ENCODE measurements at regions not wholly inside any gene's neighbourhood (a gene's known extent, or its start where the extent isn't known, plus 50 kb on each side); places are given as distances from the start of the nearest gene placed in this dataset.

DNA sequence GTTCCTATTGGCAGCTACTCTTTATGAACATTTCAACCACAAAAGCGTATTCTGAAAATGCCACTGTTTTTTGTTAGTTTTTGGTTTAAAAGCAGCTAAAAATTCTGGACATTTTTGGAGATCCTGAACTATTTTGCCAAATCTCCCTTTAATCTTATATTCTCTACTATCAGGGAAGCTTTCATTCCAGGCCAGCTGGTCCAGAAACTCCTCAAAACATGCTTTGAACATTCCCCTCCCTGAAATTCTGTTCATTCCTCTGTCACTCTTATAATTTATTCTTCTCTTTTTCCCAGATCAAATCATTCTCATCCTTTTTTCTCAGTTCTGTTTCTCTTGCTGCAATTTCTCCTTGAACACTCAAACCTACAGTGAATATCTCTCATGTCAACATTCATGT lies 790.9 kb upstream of the ARGLU1 start:
- TF ChIP-seq EZH2phosphoT487 (IDR thresholded peaks at IDR 0.05; ENCODE audit: low read depth, severe bottlenecking, unreplicated experiment) = no peak
- TF ChIP-seq, protein P1, sequence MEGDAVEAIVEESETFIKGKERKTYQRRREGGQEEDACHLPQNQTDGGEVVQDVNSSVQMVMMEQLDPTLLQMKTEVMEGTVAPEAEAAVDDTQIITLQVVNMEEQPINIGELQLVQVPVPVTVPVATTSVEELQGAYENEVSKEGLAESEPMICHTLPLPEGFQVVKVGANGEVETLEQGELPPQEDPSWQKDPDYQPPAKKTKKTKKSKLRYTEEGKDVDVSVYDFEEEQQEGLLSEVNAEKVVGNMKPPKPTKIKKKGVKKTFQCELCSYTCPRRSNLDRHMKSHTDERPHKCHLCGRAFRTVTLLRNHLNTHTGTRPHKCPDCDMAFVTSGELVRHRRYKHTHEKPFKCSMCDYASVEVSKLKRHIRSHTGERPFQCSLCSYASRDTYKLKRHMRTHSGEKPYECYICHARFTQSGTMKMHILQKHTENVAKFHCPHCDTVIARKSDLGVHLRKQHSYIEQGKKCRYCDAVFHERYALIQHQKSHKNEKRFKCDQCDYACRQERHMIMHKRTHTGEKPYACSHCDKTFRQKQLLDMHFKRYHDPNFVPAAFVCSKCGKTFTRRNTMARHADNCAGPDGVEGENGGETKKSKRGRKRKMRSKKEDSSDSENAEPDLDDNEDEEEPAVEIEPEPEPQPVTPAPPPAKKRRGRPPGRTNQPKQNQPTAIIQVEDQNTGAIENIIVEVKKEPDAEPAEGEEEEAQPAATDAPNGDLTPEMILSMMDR (IDR thresholded peaks at IDR 0.05; ENCODE audit: poor library complexity) = no peak
- Histone ChIP-seq H3K4me3 (no peak overlapping the region), H3K4me1 (ENCODE audit: insufficient read depth) (peaks cover 5% of the 10 kb centered on the region), H3K27me3 (no peaks in the 10 kb centered on the region), H4K20me1 (ENCODE audit: insufficient read depth, poor library complexity, severe bottlenecking) (no peaks in the 10 kb centered on the region), H3K36me3 (replicated peaks; ENCODE audit: insufficient read depth, low read depth) (no peaks in the 10 kb centered on the region), H3K9me2 (replicated peaks; ENCODE audit: insufficient read depth) (no peaks in the 10 kb centered on the region), H3K27ac (no peak overlapping the region), H3K4me2 (no peak overlapping the region), H3K9me3 (ENCODE audit: low read depth) (no peaks in the 10 kb centered on the region), H2AFZ (no peak overlapping the region), H3K79me2 (no peaks in the 10 kb centered on the region)
- DNase-seq (ENCODE audit: low spot score) = no peak
- WGBS (ENCODE audit: low lambda C conversion rate, missing lambda C conversion rate) = 89% methylated on average over 1 of the region's 1 CpG

GRCh38 chr13:107351305-107351704 lies 783.4 kb upstream of the ARGLU1 start:
- Histone ChIP-seq H3K79me2 (no peaks in the 10 kb centered on the region), H3K9me2 (replicated peaks; ENCODE audit: insufficient read depth) (no peaks in the 10 kb centered on the region), H3K4me2 (peak overlapping the region; percentile 19), H3K27me3 (no peaks in the 10 kb centered on the region), H3K27ac (peak overlapping the region; percentile 60), H3K4me3 (no peak overlapping the region), H3K4me1 (ENCODE audit: insufficient read depth) (no peaks in the 10 kb centered on the region), H3K9me3 (ENCODE audit: low read depth) (no peaks in the 10 kb centered on the region), H2AFZ (no peak overlapping the region), H3K36me3 (replicated peaks; ENCODE audit: insufficient read depth, low read depth) (no peaks in the 10 kb centered on the region), H4K20me1 (ENCODE audit: insufficient read depth, poor library complexity, severe bottlenecking) (no peaks in the 10 kb centered on the region)
- no peak for TF ChIP-seq EZH2 (IDR thresholded peaks at IDR 0.05; ENCODE audit: borderline replicate concordance)
- no peak for TF ChIP-seq EZH2phosphoT487 (IDR thresholded peaks at IDR 0.05; ENCODE audit: low read depth, severe bottlenecking, unreplicated experiment)
- TF ChIP-seq, protein P1 (IDR thresholded peaks at IDR 0.05; ENCODE audit: poor library complexity) = no peak
- WGBS (ENCODE audit: low lambda C conversion rate, missing lambda C conversion rate) = 40% methylated on average over 8 of the region's 8 CpGs
- DNase-seq (ENCODE audit: low spot score) = peak; percentile 45

DNA sequence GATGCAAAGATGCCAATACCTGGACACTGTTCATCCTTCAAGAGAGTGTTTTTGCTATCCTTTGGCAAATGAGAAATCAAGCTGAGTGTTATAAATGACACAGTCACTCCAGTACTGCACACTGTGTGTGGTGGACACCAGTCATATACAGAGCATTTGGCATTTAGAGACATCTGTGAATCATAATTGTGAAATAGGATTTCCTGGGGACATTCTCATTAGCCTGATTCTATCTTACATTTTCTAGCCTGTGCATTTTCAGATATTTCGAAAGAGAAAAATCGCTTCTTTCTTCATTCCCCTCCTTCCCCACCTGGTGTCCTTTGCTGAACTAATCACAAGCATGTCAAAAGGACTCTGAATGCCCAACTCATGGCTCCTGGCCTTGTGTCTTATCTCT lies 781.0 kb upstream of the ARGLU1 start:
- no peaks in the 10 kb centered on the region for H3K4me1 ChIP-seq (ENCODE audit: insufficient read depth)
- H3K79me2 ChIP-seq = no peaks in the 10 kb centered on the region
- no peak overlapping the region for H3K4me3 ChIP-seq
- no peak for DNase-seq (ENCODE audit: low spot score)
- H4K20me1 ChIP-seq (ENCODE audit: insufficient read depth, poor library complexity, severe bottlenecking) = no peaks in the 10 kb centered on the region
- no peak overlapping the region for H2AFZ ChIP-seq
- no peaks in the 10 kb centered on the region for H3K36me3 ChIP-seq (replicated peaks; ENCODE audit: insufficient read depth, low read depth)
- H3K9me3 ChIP-seq (ENCODE audit: low read depth) = no peaks in the 10 kb centered on the region
- TF ChIP-seq, protein P1 (IDR thresholded peaks at IDR 0.05; ENCODE audit: poor library complexity) = no peak
- TF ChIP-seq EZH2phosphoT487 (IDR thresholded peaks at IDR 0.05; ENCODE audit: low read depth, severe bottlenecking, unreplicated experiment) = no peak
- TF ChIP-seq EZH2 (IDR thresholded peaks at IDR 0.05; ENCODE audit: borderline replicate concordance) = no peak
- 100% methylated on average over 2 of the region's 2 CpGs for WGBS (ENCODE audit: low lambda C conversion rate, missing lambda C conversion rate)
- H3K9me2 ChIP-seq (replicated peaks; ENCODE audit: insufficient read depth) = no peaks in the 10 kb centered on the region
- H3K4me2 ChIP-seq = no peak overlapping the region
- H3K27ac ChIP-seq = peak overlapping the region; percentile 18
- no peaks in the 10 kb centered on the region for H3K27me3 ChIP-seq

DNA sequence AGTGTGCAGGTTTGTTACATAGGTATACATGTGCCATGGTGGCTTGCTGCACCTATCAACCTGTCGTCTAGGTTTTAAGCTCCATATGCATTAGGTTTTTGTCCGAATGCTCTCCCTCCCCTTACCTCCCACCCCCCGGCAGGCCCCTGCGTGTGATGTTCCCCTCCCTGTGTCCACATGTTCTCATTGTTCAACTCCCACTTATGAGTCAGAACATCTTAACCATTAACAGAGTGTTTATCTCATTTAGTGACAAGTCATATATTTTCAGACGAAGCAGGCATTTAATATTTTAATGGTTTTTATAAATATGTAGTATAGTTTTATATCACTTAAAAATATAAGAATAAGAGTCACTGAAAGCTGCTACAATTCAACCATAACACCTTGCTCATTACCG lies 780.5 kb upstream of the ARGLU1 start:
- Histone ChIP-seq H3K27me3 (no peaks in the 10 kb centered on the region), H4K20me1 (ENCODE audit: insufficient read depth, poor library complexity, severe bottlenecking) (no peaks in the 10 kb centered on the region), H3K79me2 (no peaks in the 10 kb centered on the region), H3K36me3 (replicated peaks; ENCODE audit: insufficient read depth, low read depth) (no peaks in the 10 kb centered on the region), H2AFZ (no peak overlapping the region), H3K27ac (no peak overlapping the region), H3K4me2 (no peak overlapping the region), H3K9me3 (ENCODE audit: low read depth) (no peaks in the 10 kb centered on the region), H3K4me1 (ENCODE audit: insufficient read depth) (no peaks in the 10 kb centered on the region), H3K9me2 (replicated peaks; ENCODE audit: insufficient read depth) (no peaks in the 10 kb centered on the region), H3K4me3 (no peak overlapping the region)
- WGBS (ENCODE audit: low lambda C conversion rate, missing lambda C conversion rate) = 58% methylated on average over 6 of the region's 6 CpGs
- TF ChIP-seq EZH2phosphoT487 (IDR thresholded peaks at IDR 0.05; ENCODE audit: low read depth, severe bottlenecking, unreplicated experiment) (no peak), EZH2 (IDR thresholded peaks at IDR 0.05; ENCODE audit: borderline replicate concordance) (no peak)
- TF ChIP-seq, protein P1 (IDR thresholded peaks at IDR 0.05; ENCODE audit: poor library complexity) = no peak
- no peak for DNase-seq (ENCODE audit: low spot score)

Data from hepatocyte (in vitro differentiated cells).